IMR-90 (cell line): ENCODE measurements at regions not wholly inside any gene's neighbourhood (a gene's known extent, or its start where the extent isn't known, plus 50 kb on each side); places are given as distances from the start of the nearest gene placed in this dataset.

ENCODE experiments used
- ATAC-seq: fragments of 200-7000 bp; cut with Tn5 transposase; 2 replicates; pipeline ENCODE4 v1.9.1; 2020; ENCODE audit warnings: low read depth, mild to moderate bottlenecking, moderate library complexity
- BruUV-seq: library from RNA; stranded (reverse); fragments of 400-500 nt; replicated peaks from 2 replicates; lab custom pipeline; 2021; lab: Mats Ljungman, UMichigan
- CTCF ChIA-PET: fragments of 300-600 bp; formaldehyde crosslinking; extraction: SDS; loops from one replicate; lab custom pipeline; 2021; ENCODE audit warnings: antibody characterized with exemption; lab: Yijun Ruan, JAX
- POLR2A ChIA-PET: fragments of 300-600 bp; sonication (Branson Sonifier 250); formaldehyde crosslinking; loops from one replicate; lab custom pipeline; 2022; ENCODE audit warnings: antibody characterized with exemption; ENCODE audit not compliant: unreplicated experiment; lab: Charles Lee
- DNase-seq: peaks from one replicate; pipeline ENCODE4 v3.0.0; 2013
- H2AFZ ChIP-seq: replicated peaks from 2 replicates; pipeline ENCODE3; 2013; ENCODE audit warnings: low read length, mild to moderate bottlenecking; ENCODE audit not compliant: poor library complexity
- H2AK5ac ChIP-seq: 2 replicates; pipeline ENCODE4 v1.6.1; 2013; ENCODE audit warnings: low read depth, low read length, inconsistent platforms
- H2AK9ac ChIP-seq: replicated peaks from 2 replicates; pipeline ENCODE3; 2013; ENCODE audit warnings: mild to moderate bottlenecking, low read depth, low read length, moderate library complexity; ENCODE audit not compliant: poor library complexity
- H2BK120ac ChIP-seq: 2 replicates; pipeline ENCODE4 v1.6.1; 2013; ENCODE audit warnings: low read depth, low read length, inconsistent platforms
- H2BK15ac ChIP-seq: 3 replicates; pipeline ENCODE4 v1.6.1; 2013; ENCODE audit warnings: low read depth, low read length, inconsistent platforms
- H2BK20ac ChIP-seq: 2 replicates; pipeline ENCODE4 v1.6.1; 2013; ENCODE audit warnings: low read depth, mild to moderate bottlenecking, inconsistent platforms, low read length, moderate library complexity
- H2BK5ac ChIP-seq: 2 replicates; pipeline ENCODE4 v1.6.1; 2013; ENCODE audit warnings: mild to moderate bottlenecking, low read depth, low read length, inconsistent platforms; ENCODE audit not compliant: poor library complexity, severe bottlenecking
- H3K14ac ChIP-seq: replicated peaks from 2 replicates; pipeline ENCODE4 v1.6.1; 2013; ENCODE audit warnings: low read depth, low read length, inconsistent platforms
- H3K18ac ChIP-seq: 2 replicates; pipeline ENCODE4 v1.6.1; 2013; ENCODE audit warnings: low read depth, low read length, control low read depth
- H3K23ac ChIP-seq: 2 replicates; pipeline ENCODE4 v1.6.1; 2013; ENCODE audit warnings: low read depth, low read length, inconsistent platforms
- H3K27ac ChIP-seq: 2 replicates; pipeline ENCODE4 v1.5.1; 2013; ENCODE audit warnings: mild to moderate bottlenecking, control low read depth, low read length; ENCODE audit not compliant: insufficient read depth
- H3K27me3 ChIP-seq: 2 replicates; pipeline ENCODE4 v1.6.1; 2013; ENCODE audit warnings: low read length; ENCODE audit not compliant: control insufficient read depth, insufficient read depth
- H3K36me3 ChIP-seq: 2 replicates; pipeline ENCODE4 v1.6.1; 2013; ENCODE audit warnings: low read length, mixed read lengths; ENCODE audit not compliant: control insufficient read depth, insufficient read depth
- H3K4ac ChIP-seq: 2 replicates; pipeline ENCODE4 v1.6.1; 2013; ENCODE audit warnings: low read depth, low read length, inconsistent platforms
- H3K4me1 ChIP-seq: 2 replicates; pipeline ENCODE4 v1.6.1; 2013; ENCODE audit warnings: low read length, mixed read lengths; ENCODE audit not compliant: control insufficient read depth, insufficient read depth
- H3K4me2 ChIP-seq: 2 replicates; pipeline ENCODE4 v1.6.1; 2013; ENCODE audit warnings: low read depth, mild to moderate bottlenecking, control low read depth, low read length, moderate library complexity
- H3K4me3 ChIP-seq: 2 replicates; pipeline ENCODE4 v1.5.1; 2013; ENCODE audit warnings: low read depth, mild to moderate bottlenecking, control low read depth, low read length, moderate library complexity; ENCODE audit not compliant: insufficient read depth
- H3K56ac ChIP-seq: 2 replicates; pipeline ENCODE4 v1.6.1; 2013; ENCODE audit warnings: low read length, inconsistent platforms; ENCODE audit not compliant: insufficient read depth; ENCODE audit errors: extremely low read depth
- H3K79me1 ChIP-seq, 2 experiments: 2 replicates each; pipeline ENCODE4 v1.6.1; 2013; ENCODE audit warnings: low read length in 2 of 2, inconsistent platforms in 1 of 2, low read depth in 1 of 2
- H3K9ac ChIP-seq: 2 replicates; pipeline ENCODE4 v1.6.1; 2013; ENCODE audit warnings: low read depth, low read length, control low read depth
- H3K9me1 ChIP-seq: 2 replicates; pipeline ENCODE4 v1.6.1; 2013; ENCODE audit warnings: low read length, inconsistent platforms; ENCODE audit not compliant: insufficient read depth
- H3K9me3 ChIP-seq: 2 replicates; pipeline ENCODE4 v1.6.1; 2013; ENCODE audit warnings: low read length; ENCODE audit not compliant: control insufficient read depth, insufficient read depth
- H4K20me1 ChIP-seq: 2 replicates; pipeline ENCODE4 v1.6.1; 2013; ENCODE audit warnings: low read length, inconsistent platforms; ENCODE audit not compliant: insufficient read depth
- H4K5ac ChIP-seq: 2 replicates; pipeline ENCODE4 v1.6.1; 2013; ENCODE audit warnings: mild to moderate bottlenecking, low read depth, low read length, control low read depth
- H4K8ac ChIP-seq, 2 experiments: 2 replicates each; pipeline ENCODE4 v1.6.1; 2013; ENCODE audit warnings: low read depth in 2 of 2, low read length in 2 of 2, control low read depth in 1 of 2, inconsistent platforms in 1 of 2
- H4K91ac ChIP-seq: 2 replicates; pipeline ENCODE4 v1.6.1; 2013; ENCODE audit warnings: low read depth, low read length, inconsistent platforms; ENCODE audit not compliant: insufficient read depth
- BHLHE40 ChIP-seq: fragments of 150-350 bp; IDR thresholded peaks from 2 replicates; pipeline ENCODE4 v1.6.1; 2016; ENCODE audit warnings: mild to moderate bottlenecking, low read depth, low read length
- CEBPB ChIP-seq: IDR thresholded peaks from 2 replicates; pipeline ENCODE4 v1.6.1; 2012; ENCODE audit warnings: low read depth, low read length, improper control_type of control experiment
- CHD1 ChIP-seq: IDR thresholded peaks from 2 replicates; pipeline ENCODE4 v1.6.1; 2012; ENCODE audit warnings: low read depth, low read length, improper control_type of control experiment
- CTCF ChIP-seq: conservative IDR thresholded peaks from 2 replicates; pipeline ENCODE4 v1.5.1; 2012; ENCODE audit warnings: mild to moderate bottlenecking, low read depth, low read length, improper control_type of control experiment
- ELK1 ChIP-seq: fragments of 150-350 bp; IDR thresholded peaks from 2 replicates; pipeline ENCODE4 v1.6.1; 2016; ENCODE audit warnings: low read depth, mild to moderate bottlenecking, low read length, moderate library complexity, borderline replicate concordance
- FOS ChIP-seq: fragments of 150-350 bp; IDR thresholded peaks from 2 replicates; pipeline ENCODE4 v1.6.1; 2016; ENCODE audit warnings: low read depth, low read length
- MAFK ChIP-seq: IDR thresholded peaks from 2 replicates; pipeline ENCODE4 v1.6.1; 2012; ENCODE audit warnings: low read depth, low read length, improper control_type of control experiment
- MAZ ChIP-seq: IDR thresholded peaks from 2 replicates; pipeline ENCODE4 v1.6.1; 2012; ENCODE audit warnings: low read depth, mild to moderate bottlenecking, low read length, improper control_type of control experiment, moderate library complexity, borderline replicate concordance
- MXI1 ChIP-seq: IDR thresholded peaks from 2 replicates; pipeline ENCODE4 v1.6.1; 2012; ENCODE audit warnings: low read depth, mild to moderate bottlenecking, low read length, moderate library complexity, borderline replicate concordance
- NFE2L2 ChIP-seq: fragments of 150-350 bp; IDR thresholded peaks from 2 replicates; pipeline ENCODE4 v1.6.1; 2016; ENCODE audit warnings: low read depth, mild to moderate bottlenecking, low read length
- POLR2A ChIP-seq: IDR thresholded peaks from 2 replicates; pipeline ENCODE4 v1.6.1; 2012; ENCODE audit warnings: mild to moderate bottlenecking, low read depth, low read length
- RAD21 ChIP-seq: IDR thresholded peaks from 2 replicates; pipeline ENCODE4 v1.6.1; 2012; ENCODE audit warnings: low read length, improper control_type of control experiment
- RCOR1 ChIP-seq: IDR thresholded peaks from 2 replicates; pipeline ENCODE4 v1.6.1; 2012; ENCODE audit warnings: mild to moderate bottlenecking, low read length, improper control_type of control experiment; ENCODE audit not compliant: insufficient replicate concordance
- RFX5 ChIP-seq: IDR thresholded peaks from 2 replicates; pipeline ENCODE4 v1.8.0; 2012; ENCODE audit warnings: low read depth, mild to moderate bottlenecking, low read length, moderate library complexity
- SMC3 ChIP-seq: fragments of 150-350 bp; IDR thresholded peaks from 2 replicates; pipeline ENCODE4 v1.6.1; 2016; ENCODE audit warnings: low read depth, mild to moderate bottlenecking, antibody characterized with exemption, low read length, moderate library complexity
- USF2 ChIP-seq: fragments of 150-350 bp; IDR thresholded peaks from 2 replicates; pipeline ENCODE4 v1.6.1; 2017; ENCODE audit warnings: mild to moderate bottlenecking, antibody characterized with exemption, low read length, low read depth
- WGBS, 2 experiments: methylation state at CpG; one replicate each; pipeline versions ENCODE4 v1.1.5 to v1.1.7; 2013; ENCODE audit warnings: missing lambda C conversion rate in 2 of 2; ENCODE audit not compliant: insufficient read length in 1 of 2; ENCODE audit errors: extremely low coverage in 2 of 2; 5-methylcytosine and 5-hydroxymethylcytosine counted together
- dilution Hi-C: fragments of 300-500 bp; cut with HindIII; formaldehyde crosslinking; loops from one replicate; pipeline ENCODE4 v1.14.3; 2018; ENCODE audit warnings: low sequenced_read_pairs; ENCODE audit not compliant: unreplicated experiment
- in situ Hi-C: fragments of 300-500 bp; cut with MboI; formaldehyde crosslinking; loops from 3 replicates; pipeline ENCODE4 v1.14.3; 2019; ENCODE audit warnings: low sequenced_read_pairs, inconsistent platforms, mixed read lengths
- intact Hi-C: fragments of 100-400 bp; cut with micrococcal nuclease; formaldehyde crosslinking; loops from 2 replicates; pipeline ENCODE4 v1.10.0; 2022

- Histone ChIP-seq H2AFZ (no peak overlapping the region), H3K56ac (no peak overlapping the region), H3K23ac (no peak overlapping the region), H3K27me3 (no peaks in the 10 kb centered on the region), H3K18ac (no peak overlapping the region), H3K79me1 (no peaks in the 10 kb centered on the region), H3K36me3 (no peaks in the 10 kb centered on the region), H3K27ac (no peak overlapping the region), H3K4ac (no peak overlapping the region), H4K8ac (no peak overlapping the region), H4K5ac (no peak overlapping the region), H2BK120ac (no peak overlapping the region), H3K4me1 (no peaks in the 10 kb centered on the region), H2AK5ac (no peak overlapping the region), H3K9ac (no peak overlapping the region), H3K4me2 (no peak overlapping the region), H3K4me3 (no peak overlapping the region), H3K14ac (no peak overlapping the region), H3K9me1 (no peaks in the 10 kb centered on the region), H4K20me1 (no peaks in the 10 kb centered on the region), H2BK20ac (no peak overlapping the region), H3K9me3 (peaks cover 14% of the 10 kb centered on the region), H2BK15ac (no peak overlapping the region), H2AK9ac (no peak overlapping the region), H4K91ac (no peak overlapping the region), H2BK5ac (no peak overlapping the region)
- intact Hi-C loops = no loop called here
- DNase-seq (no peak), ATAC-seq (no peak)
- in situ Hi-C loops = no loop called here
- WGBS, 2 experiments = no CpG with 5 or more reads among the region's 3 CpGs
- dilution Hi-C loops = no loop called here
- ChIA-PET CTCF (no interaction called here), POLR2A (no interaction called here)
- TF ChIP-seq MXI1 = no peak
- no peak for TF ChIP-seq RAD21
- no peak for TF ChIP-seq RFX5
- no peak for TF ChIP-seq MAFK
- TF ChIP-seq CTCF = no peak
- no peak for TF ChIP-seq NFE2L2
- TF ChIP-seq ELK1 = no peak
- no peak for TF ChIP-seq CEBPB
- no peak for TF ChIP-seq POLR2A
- no peak for TF ChIP-seq SMC3
- TF ChIP-seq RCOR1 = no peak
- no peak for TF ChIP-seq CHD1
- no peak for TF ChIP-seq BHLHE40
- no peak for TF ChIP-seq USF2
- no peak for TF ChIP-seq MAZ
- TF ChIP-seq FOS = no peak
- no TSS peak for BruUV-seq
Measured at GRCh38 chr2:122706757-122707223, 951.3 kb downstream of the TSN start.
